22Rv1 (cell line): ENCODE measurements at regions not wholly inside any gene's neighbourhood (a gene's known extent, or its start where the extent isn't known, plus 50 kb on each side); places are given as distances from the start of the nearest gene placed in this dataset.

Source experiments
- CTCF ChIP-seq: fragments of 450-650 bp; IDR thresholded peaks from 2 replicates; pipeline ENCODE4 v1.5.1; 2017; ENCODE audit warnings: mild to moderate bottlenecking
- ZFX ChIP-seq: fragments of 450-650 bp; IDR thresholded peaks from 2 replicates; pipeline ENCODE4 v1.6.1; 2017; ENCODE audit warnings: antibody characterized with exemption, borderline replicate concordance

- TF ChIP-seq CTCF (no peak), ZFX (no peak)
Measured at GRCh38 chr6:19943042-19943441, 105.9 kb downstream of the ID4 start.
